GM21423 (cell line): ENCODE measurements at regions not wholly inside any gene's neighbourhood (a gene's known extent, or its start where the extent isn't known, plus 50 kb on each side); places are given as distances from the start of the nearest gene placed in this dataset.
"Not testable (repeated sequence)": the region's sequence is repeated elsewhere in the genome, so short reads cannot be mapped to it uniquely, and the experiment has no call there.

Experiments used
- ATAC-seq: cut with Tn5 transposase; IDR thresholded peaks from one replicate; pipeline ENCODE4 v1.9.1; 2021; ENCODE audit warnings: mild to moderate bottlenecking, moderate library complexity; ENCODE audit not compliant: unreplicated experiment

DNA sequence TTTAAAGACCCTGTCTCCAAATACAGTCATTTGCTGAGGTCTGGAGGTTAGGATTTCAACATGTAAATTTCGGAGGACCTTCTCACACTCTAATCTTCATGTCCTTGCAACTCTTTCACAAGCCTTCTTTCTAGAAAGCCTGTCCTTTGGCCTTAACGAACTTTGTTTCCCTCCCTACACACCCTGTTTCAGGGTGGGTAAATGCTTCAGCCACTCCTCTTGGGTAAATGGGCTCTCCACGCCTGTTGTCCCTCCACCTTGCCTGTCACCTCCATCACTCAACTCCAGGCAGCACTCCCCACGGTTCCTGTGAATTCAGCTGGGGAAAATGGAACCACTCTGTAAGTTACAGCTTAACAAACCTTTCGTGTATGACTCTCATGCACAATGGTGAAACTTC lies 84.0 kb upstream of the COG2 start:
- no peak for ATAC-seq

DNA sequence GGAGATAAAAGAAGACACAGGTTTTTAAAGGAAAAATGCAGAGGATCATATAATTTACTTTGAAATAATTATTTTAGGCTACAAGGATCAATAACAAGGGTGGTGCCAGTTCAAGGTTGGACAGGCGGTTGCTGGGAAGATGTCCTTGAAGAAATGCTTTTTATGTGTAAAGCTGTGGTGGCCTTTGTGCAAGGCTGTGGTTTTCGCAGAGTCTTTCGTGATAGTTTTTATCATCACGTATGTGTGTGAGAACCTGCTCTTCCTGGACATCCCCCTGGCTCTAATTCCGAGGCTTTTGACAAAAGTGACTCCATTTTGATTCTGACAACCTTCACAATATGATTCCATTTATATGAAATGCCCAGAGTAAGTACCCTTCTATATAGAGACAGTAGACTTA lies 85.8 kb upstream of the COG2 start:
- ATAC-seq, result no peak

DNA sequence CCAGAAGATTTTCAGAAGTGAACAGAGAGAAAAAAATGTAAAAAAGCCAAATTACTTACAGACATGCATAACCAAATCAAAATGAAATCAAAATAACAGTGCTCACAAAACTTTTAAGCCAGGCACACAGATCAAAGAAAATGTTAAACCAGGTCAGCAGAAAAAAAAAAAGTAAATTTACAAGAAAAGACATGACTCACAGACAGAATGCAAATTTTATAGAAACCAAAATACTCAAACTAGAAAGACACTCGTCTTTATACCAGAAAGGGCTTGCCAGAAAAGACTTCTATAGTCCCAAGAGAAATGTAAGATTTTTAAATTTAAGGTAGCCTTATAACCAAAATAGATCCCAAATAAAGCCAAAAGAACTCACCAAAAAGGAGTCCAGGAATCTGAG lies 86.5 kb upstream of the COG2 start:
- no peak for ATAC-seq

DNA sequence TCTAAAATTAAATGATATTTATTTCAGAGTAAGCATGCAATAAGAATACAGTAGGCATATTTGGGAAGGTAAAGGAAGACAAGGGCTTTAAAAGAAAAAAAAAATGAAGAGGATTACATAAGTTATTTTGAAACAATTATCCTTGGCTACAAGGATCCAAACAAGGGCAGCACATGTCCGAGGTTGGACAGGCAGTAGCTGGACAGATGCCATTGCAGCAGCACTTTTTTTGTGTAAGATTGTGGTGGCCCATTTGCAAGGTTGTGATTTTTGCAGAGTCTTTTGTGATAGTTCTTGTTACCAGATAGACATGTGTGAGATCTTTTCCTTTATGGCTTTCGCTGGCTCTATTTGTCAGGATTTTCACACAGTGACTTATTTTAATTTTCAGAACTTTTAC lies 89.4 kb upstream of the COG2 start:
- ATAC-seq, result no peak

DNA sequence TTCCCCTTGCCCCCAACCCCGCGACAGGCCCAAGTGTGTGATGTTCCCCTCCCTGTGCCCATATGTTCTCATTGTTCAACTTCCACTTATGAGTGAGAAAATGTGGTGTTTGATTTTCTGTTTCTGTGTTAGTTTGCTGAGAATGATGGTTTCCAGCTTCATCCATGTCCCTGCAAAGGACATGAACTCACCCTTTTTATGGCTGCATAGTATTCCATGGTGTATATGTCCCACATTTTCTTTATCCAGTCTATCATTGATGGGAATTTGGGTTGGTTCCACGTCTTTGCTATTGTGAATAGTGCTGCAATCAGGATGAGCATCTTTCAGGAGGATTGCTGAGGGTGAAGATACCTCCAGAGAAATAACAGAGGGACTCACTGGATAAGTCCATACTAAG lies 91.3 kb upstream of the COG2 start:
- ATAC-seq, result not testable (repeated sequence)

DNA sequence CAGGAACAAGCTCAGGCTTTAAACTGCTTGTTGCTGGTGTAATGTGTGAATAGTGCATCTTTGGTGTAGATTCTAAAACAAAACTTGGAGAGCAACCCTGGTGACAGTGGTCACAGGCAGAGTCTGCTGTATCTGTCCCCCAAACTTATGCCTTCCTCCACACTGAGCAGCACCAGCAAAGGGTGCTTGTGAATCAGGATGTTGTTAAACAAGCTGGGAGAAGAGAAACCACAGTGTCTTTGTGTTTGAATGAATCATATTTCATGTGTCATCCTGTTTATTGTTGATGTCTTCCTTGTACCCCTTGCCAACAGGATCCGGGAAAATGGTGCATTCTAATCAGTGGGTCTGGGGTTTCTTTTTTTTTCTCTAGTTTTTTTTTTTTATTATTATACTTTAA lies 91.9 kb upstream of the COG2 start:
- ATAC-seq, result no peak

DNA sequence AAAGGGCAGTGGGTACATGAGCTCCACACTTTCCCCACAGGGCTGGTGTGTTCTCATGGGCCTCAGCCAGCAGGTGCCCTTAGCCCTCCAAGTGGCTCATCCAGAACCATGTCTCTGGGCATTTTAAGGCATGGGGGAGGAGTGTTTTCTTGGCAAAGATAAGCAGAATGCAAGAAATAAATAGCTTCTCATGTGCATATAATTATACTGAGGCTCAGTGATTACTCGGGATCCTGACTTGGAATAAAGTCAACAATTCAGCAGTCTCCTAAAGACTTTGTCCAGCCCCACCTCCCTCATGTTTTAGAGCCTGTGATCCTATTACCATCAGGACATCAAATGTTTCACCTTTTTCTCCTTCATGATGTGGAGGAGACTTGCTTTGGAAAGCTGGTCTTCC lies 92.7 kb upstream of the COG2 start:
- no peak for ATAC-seq

DNA sequence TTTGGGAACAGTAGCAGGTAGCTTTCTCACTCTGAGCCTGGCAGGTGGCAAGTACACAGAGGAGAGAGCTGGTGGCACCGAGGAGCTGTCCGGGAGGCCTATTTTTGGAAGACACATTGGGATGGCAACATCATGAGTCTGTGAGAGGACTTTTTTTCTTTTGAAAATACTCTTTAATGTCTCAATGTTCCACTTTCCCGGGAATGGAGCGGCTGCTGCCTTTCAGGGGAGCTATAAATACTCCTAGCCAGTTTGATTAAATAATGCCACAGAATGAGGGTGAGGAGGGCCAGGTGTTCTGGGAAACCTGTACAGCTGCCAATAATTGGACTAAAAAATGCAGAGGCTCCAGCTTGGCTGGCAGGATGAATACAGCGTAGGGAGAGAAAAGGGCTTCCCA lies 93.3 kb upstream of the COG2 start:
- ATAC-seq, result no peak

DNA sequence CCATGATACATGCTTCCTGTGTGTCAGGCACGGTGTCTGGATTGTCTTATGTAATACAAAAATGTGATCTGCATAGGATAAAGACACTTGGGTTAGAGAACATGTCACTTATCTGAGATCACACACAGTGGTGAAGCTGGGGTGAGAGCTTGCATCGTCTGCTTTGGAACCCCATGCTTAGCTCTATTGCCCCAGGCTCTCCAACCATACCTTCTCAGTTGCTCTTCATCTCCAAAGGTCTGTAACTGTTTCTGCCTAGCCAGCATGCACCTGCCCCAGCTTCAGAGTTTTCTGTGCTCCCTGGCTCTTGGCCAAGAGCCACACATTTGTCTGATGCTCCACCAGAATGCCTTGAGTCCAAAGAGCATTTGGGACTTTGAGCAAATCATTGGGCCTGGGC lies 93.9 kb upstream of the COG2 start:
- no peak for ATAC-seq

DNA sequence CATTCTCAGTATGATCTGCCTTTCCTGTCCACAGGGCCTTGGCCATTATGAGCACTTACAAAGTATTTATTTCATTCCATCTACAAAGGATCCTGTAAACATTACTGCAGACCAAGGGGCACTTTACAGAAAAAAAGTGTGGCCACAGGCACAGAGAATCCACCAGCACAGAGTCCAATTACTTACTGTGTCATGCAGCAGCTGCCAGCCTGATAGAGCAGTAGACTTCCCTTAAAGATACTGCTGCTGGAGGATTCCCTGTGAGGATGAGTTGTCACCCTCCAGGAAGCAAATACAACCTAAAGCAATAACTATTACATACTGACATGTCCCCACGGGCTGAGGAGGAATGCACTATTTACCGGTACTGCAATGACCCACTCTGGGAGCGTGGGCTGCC lies 97.1 kb upstream of the COG2 start:
- no peak for ATAC-seq

DNA sequence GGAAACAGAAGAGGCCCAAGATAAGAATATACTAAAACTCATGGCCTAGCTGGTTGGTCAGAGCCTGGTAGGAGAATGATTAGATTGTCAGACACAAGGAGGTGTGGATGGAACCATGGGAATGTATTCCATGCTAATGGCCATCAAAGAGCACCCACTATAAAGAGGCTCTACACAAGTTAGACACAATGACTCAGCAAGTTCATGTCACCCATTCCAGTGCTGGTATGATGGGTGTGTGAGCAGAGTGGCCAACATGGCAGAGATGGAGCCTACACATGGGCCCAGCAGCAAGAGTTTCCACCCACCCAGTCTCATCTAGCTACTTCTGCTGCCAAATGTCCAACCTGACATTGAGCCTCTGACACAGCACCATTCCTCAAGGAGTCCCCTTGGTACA lies 97.5 kb upstream of the COG2 start:
- ATAC-seq, result no peak

DNA sequence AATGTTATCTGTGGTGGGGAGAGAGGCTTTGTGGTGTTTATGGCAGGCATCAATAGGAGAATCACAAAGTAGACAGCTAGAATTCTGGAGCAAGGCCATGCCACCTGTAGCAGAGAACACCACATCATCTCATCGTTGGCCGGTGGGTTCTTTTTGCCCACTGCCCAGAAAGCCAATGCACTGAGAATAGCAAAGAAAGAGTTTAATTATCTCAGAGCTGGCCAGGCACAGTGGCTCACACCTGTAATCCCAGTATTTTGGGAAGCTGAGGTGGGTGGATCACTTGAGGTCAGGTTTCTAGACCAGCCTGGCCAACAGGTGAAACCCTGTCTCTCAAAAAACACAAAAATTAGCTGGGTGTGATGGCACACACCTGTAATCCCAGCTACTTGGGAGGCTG lies 99.2 kb upstream of the COG2 start:
- no peak for ATAC-seq

DNA sequence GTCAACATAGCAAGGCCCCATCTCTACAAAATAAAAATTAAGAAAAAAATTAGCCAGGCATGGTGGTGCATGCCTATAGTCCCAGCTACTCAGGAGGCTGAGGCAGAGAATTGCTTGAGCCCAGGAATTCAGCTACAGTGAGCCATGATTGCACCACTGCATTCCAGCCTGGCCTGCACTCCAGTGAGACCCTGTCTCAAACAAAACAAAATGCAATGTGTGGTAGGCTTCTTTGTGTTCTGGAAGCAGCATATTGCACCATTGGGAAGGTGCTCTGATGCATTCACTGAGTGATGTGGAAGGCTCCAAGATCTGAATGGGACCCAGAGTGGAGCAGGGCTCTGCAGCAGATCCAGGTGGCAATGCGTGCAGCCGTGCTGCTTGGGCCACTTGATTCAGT lies 99.6 kb upstream of the COG2 start:
- ATAC-seq, result no peak

DNA sequence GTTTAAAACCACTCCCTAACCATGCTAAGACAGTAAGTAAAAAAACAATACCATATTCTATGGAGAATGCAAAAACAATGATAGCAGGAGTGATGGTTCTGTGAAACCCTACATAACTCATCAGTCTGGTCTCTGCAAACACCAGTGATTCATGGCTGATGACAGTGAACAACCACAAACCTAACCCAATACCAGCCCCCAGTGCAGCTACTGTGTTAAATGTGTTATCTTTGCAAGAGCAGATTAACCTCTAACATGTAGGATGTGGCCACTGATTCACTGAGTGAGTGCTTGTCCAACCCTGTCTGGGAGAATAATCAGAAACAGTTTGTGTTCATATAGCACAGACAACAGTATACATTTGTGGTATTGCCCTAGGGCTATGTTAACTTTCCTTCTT lies 100.2 kb upstream of the COG2 start:
- no peak for ATAC-seq

DNA sequence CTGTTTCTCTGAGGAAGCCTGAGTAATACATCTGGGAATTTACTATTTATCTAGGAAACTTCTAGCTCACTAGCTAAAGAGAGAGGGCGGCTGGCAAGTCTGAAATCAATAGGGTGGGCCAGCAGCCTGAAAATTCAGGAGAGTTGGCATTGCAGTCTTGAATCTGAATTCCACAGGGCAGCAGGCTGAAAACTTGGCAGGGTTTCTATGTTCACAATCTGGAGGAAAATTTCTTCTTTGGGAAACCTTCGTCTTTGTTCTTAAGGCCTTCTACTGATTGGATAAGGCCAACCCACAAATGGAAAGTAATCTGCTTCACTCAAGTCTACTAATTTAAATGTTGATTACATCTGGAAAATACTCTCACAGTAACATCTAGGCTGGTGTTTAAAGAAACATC lies 101.0 kb upstream of the COG2 start:
- no peak for ATAC-seq

DNA sequence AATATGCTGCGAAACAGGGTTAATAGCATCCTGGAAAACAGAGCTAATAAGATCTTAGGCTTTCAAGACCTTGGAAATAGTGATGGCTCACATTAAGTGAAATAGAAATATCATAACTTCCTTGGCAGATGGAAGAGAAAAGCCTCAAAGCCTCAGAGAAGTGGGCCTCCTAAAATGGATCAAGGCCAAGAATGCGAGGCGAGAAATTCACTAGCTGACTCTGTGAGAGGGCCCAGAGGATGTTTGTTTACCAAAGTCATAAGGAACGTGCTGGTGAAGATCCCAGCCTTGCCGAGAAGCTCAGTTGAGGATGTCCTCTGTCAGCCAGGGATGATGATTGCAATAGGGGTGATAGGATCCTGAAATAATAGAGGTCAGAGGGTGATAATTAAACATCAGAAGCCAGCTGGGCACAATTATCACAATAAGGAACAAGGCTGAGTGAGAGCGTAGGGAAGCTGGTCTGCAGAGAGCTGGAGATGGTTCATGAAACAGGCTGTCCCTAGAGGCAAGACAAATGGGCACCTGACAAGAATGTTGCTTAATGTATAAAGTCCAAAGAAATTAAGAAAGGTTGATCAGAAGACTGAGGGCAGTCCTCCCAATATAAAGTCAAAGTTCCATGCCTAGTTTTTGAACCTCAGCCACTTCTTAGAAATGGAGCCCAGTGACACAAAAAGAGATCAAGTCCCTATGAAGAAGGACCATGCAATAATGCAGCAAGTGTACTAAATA lies 101.7 kb upstream of the COG2 start:
- no peak for ATAC-seq

DNA sequence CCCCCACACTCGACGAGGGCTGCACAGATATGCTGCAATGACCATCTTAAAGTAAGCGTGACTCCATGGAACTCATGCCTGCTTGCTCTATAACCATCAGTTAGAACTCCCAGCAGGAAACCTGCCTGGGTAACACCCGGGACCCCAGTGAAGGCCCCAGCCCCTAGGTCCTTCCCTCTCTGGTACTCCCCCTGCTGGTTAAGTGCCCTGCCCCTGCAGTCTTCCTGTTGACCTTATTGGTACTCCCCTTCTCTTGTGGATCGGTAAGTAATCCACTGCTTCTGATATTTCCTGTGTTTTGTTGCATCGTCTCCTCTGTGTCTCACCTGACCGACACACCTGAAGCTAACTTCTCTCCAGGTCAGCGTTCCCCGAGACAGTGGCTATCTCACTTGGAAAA lies 104.8 kb upstream of the COG2 start:
- ATAC-seq, result no peak

DNA sequence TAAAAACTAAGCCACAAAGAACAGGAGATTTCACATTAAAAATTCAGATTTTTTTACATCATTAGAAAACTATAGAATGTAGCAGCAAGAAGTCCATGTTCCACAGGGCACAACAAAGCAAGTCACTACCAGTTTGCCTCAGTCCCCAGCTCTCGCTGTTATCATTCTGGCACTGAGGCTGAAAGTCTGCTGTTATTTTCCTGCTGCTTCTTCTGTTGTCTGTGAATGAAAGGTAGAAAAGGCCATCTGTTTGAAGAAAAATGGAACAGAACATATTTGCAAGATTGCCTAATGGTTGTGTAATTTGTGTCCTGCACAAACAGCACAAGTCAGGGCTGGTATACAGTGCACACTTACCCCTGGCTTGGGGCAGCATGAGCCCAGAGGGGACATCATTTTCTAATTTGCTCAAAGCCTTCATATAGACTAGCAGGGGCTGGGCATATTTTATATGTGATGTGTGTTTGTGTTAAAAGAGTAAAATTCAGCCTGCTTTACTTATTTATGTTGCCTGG lies 105.6 kb upstream of the COG2 start:
- no peak for ATAC-seq

DNA sequence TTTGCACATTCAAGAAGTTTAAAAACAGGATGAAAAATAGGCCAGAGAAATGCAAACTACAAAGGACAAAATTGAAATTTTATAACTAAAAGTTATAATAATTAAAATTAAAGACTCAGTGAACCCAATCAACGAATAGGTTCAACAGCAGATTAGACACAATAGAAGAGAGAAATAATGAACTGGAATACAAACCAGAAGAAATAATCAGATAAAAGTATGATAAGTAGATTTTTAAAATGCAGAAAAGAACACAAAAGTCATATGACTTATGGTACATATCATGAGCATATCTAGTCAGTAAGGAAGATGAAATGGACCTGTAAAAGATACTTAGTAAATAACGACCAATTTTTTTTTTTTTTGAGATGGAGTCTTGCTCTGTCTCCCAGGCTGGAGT lies 108.1 kb upstream of the COG2 start:
- ATAC-seq, result no peak

DNA sequence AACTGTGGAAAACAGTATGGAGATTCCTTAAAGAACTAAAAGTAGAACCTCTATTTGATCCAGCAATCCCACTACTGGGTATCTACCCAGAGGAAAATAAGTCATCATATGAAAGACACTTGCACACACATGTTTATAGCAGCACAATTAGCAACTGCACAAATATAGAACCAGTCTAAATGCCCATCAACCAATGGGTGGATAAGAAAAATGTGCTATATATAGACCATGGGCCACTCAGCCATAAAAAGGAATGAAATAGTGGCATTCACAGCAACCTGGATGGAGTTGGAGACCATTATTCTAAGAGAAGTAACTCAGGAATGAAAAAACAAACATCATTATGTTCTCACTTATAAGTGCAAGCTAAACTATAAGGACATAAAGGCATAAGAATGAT lies 105.0 kb upstream of the PGBD5 start:
- no peak for ATAC-seq

DNA sequence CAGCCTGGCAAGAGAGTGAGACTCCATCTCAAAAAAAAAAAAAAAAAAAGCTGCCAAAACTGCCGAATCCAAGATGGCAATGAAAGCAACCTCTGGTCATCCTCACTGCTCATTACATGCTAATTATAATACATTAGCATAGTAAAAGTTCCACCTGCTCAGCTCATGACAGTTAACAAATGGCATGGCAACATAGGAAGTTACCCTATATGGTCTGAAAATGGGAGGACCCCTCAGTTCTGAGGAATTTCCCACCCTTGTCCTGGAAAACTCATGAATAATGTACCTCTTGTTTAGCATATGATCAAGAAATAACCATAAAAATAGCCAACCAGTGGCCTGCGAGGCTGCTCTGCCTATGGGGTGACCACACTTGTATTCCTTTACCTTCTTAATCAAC lies 93.1 kb upstream of the PGBD5 start:
- no peak for ATAC-seq

DNA sequence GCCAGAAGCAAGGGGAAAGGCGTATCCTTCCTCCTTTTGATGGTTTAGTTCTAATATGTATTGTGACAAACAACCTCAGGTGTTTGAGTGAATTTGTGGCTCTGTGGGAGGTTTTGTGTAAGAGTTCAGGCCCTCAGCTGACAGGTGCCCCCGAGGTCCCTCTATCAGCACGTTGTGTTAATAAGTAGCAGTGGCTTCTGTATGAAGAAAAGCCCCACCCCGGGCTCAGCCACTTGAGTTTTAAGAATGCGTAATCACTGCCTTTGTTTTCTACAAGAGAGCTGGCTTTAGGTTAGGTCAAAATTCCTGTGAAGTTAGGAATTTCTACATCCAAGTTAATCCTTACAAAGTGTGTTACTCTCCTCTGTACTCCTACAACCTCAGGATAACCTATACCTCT lies 92.4 kb upstream of the PGBD5 start:
- ATAC-seq, result no peak

DNA sequence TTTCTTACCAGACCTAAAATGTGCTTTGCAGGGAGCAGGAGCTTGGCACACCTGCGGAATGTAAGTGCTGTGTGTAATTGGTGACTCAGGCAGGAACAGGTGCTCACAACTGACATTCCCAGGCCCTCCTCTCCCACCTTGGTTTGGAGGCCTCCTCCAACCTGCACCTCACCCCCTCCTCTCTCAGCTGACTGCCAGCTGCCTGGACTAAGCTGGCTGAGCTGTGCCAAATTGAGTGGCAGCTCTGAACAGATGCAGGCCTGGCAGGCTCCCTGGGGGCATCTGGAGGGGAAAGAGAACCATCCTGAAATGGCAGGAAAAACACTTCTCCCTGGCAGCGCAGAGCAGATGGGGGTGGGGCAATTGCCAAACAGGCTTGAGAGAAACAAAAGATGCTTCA lies 91.7 kb upstream of the PGBD5 start:
- no peak for ATAC-seq
